ENCODE measurements at regions not wholly inside any gene's neighbourhood (a gene's known extent, or its start where the extent isn't known, plus 50 kb on each side); places are given as distances from the start of the nearest gene placed in this dataset.

GRCh38 chr2:188146888-188147287 is 144.8 kb upstream of the GULP1 start:
- Histone ChIP-seq H3K27ac (ENCODE audit: low read depth, low read length) (no peak overlapping the region), H3K4me1 (replicated peaks in 1 of 4; ENCODE audit: control insufficient read depth in 3 of 4, insufficient read depth in 4 of 4, low read length in 3 of 4) (no peaks in the 10 kb centered on the region; a peak in 1 of 7 replicates), H4K20me1 (replicated peaks in 1 of 2; ENCODE audit: control insufficient read depth in 1 of 2, insufficient read depth in 2 of 2, low read length in 2 of 2) (no peaks in the 10 kb centered on the region), H3K9me3 (ENCODE audit: insufficient read depth in 2 of 2, low read depth in 1 of 2, low read length in 1 of 2) (no peaks in the 10 kb centered on the region), H2BK20ac (ENCODE audit: low read length) (no peak overlapping the region), H2AFZ (ENCODE audit: low read length) (no peak overlapping the region), H3K79me1 (ENCODE audit: low read depth, low read length) (no peaks in the 10 kb centered on the region), H2BK15ac (ENCODE audit: low read length) (no peak overlapping the region), H2BK5ac (ENCODE audit: low read depth, low read length) (no peak overlapping the region), H3K36me3 (ENCODE audit: control insufficient read depth in 2 of 4, insufficient read depth in 4 of 4, low read length in 3 of 4) (no peaks in the 10 kb centered on the region), H3K23me2 (ENCODE audit: low read depth, low read length) (no peaks in the 10 kb centered on the region), H3K14ac (ENCODE audit: insufficient read length) (no peak overlapping the region), H3K56ac (replicated peaks; ENCODE audit: insufficient read length, low read depth, low read length) (no peak overlapping the region), H2BK12ac (ENCODE audit: low read depth, low read length) (no peak overlapping the region), H4K5ac (ENCODE audit: insufficient read length, low read depth, low read length) (no peak overlapping the region), H3K4me2 (ENCODE audit: insufficient read depth in 1 of 2, low read depth in 2 of 2, low read length in 2 of 2) (no peak overlapping the region), H3K27me3 (replicated peaks in 1 of 4; ENCODE audit: control insufficient read depth in 3 of 4, extremely low read depth in 1 of 4, insufficient read depth in 3 of 4, low read length in 3 of 4) (no peaks in the 10 kb centered on the region), H3K79me2 (ENCODE audit: control insufficient read depth in 1 of 2, insufficient read depth in 2 of 2, low read length in 2 of 2) (no peaks in the 10 kb centered on the region), H2AK5ac (ENCODE audit: low read depth, low read length) (no peak overlapping the region), H3K9ac (replicated peaks in 1 of 4; ENCODE audit: extremely low read depth in 1 of 4, low read depth in 3 of 4, low read length in 3 of 4) (no peak overlapping the region), H4K91ac (replicated peaks; ENCODE audit: insufficient read length, low read length) (no peak overlapping the region), H4K8ac (ENCODE audit: extremely low read depth, insufficient read depth, low read length) (no peak overlapping the region), H3K4me3 (ENCODE audit: extremely low read depth in 1 of 4, insufficient read depth in 2 of 4, low read depth in 3 of 4, low read length in 4 of 4) (no peak overlapping the region), H3K4ac (replicated peaks; ENCODE audit: insufficient read length, low read depth, low read length) (no peak overlapping the region), H2BK120ac (replicated peaks; ENCODE audit: low read depth, low read length) (no peak overlapping the region), H3K23ac (ENCODE audit: insufficient read length) (no peak overlapping the region), H3K18ac (ENCODE audit: extremely low read depth, low read length) (no peak overlapping the region)
- ChIA-PET CTCF (ENCODE audit: partially characterized antibody) (interaction anchor here (0.6 to 0.7 kb wide), 2 partner anchors 17 to 176 kb away, joined by 3 read pairs; no protein-coding TSS in a partner anchor), POLR2A (ENCODE audit: partially characterized antibody) (no interaction called here)
- WGBS, 2 experiments (ENCODE audit: extremely low coverage in 1 of 2, insufficient coverage in 1 of 2, insufficient read length in 1 of 2, insufficient replicate concordance in 2 of 2, low coverage in 1 of 2, low lambda C conversion rate in 2 of 2, missing lambda C conversion rate in 1 of 2), result 79% methylated on average over 1 of the region's 1 CpG; no CpG with 5 or more reads in 1 of the 2 experiments
- TF ChIP-seq CTBP2 (IDR thresholded peaks at IDR 0.05; ENCODE audit: borderline replicate concordance, insufficient read depth, insufficient read length, low read length), result no peak
- no peak for TF ChIP-seq EGR1 (IDR thresholded peaks at IDR 0.05; ENCODE audit: borderline replicate concordance, low read depth, low read length)
- TF ChIP-seq PHF8 (conservative IDR thresholded peaks at IDR 0.05; ENCODE audit: low read depth, low read length), result no peak
- TF ChIP-seq GABPA (IDR thresholded peaks at IDR 0.05; ENCODE audit: borderline replicate concordance, insufficient read depth, low read length), result no peak
- TF ChIP-seq CTCF (IDR thresholded peaks at IDR 0.05; ENCODE audit: control extremely low read depth in 1 of 3, insufficient read depth in 1 of 3, low read depth in 1 of 3, low read length in 3 of 3), result no peak
- TF ChIP-seq RXRA (IDR thresholded peaks at IDR 0.05; ENCODE audit: insufficient read depth, low read depth, low read length), result no peak
- TF ChIP-seq CHD2 (IDR thresholded peaks at IDR 0.05; ENCODE audit: low read length), result no peak
- TF ChIP-seq CHD1 (IDR thresholded peaks at IDR 0.05; ENCODE audit: low read depth, low read length), result no peak
- TF ChIP-seq SIN3A (conservative IDR thresholded peaks at IDR 0.05 in 1 of 2, IDR thresholded peaks at IDR 0.05 in 1 of 2; ENCODE audit: low read depth in 1 of 2, low read length in 2 of 2), result no peak
- no peak for TF ChIP-seq TEAD4 (IDR thresholded peaks at IDR 0.05; ENCODE audit: low read depth, low read length)
- no peak for TF ChIP-seq BRCA1 (IDR thresholded peaks at IDR 0.05; ENCODE audit: low read depth, low read length)
- DNase-seq (ENCODE audit: low read depth in 1 of 2, low spot score in 2 of 2), result no peak
- no peak for FAIRE-seq

All from H1 (cell line).